GM23338 (cell line): ENCODE measurements at regions not wholly inside any gene's neighbourhood (a gene's known extent, or its start where the extent isn't known, plus 50 kb on each side); places are given as distances from the start of the nearest gene placed in this dataset.

Source experiments
- CREB1 ChIP-seq: fragments of 250-450 bp; sonication (Bioruptor Pico); IDR thresholded peaks from 2 replicates; pipeline ENCODE4 v1.5.0; 2020; ENCODE audit warnings: low read depth, mild to moderate bottlenecking, moderate library complexity
- EZH2 ChIP-seq: fragments of 200-600 bp; sonication (generic); IDR thresholded peaks from one replicate; pipeline ENCODE4 v1.8.0; 2017; ENCODE audit warnings: antibody characterized with exemption, mild to moderate bottlenecking, low read depth; ENCODE audit not compliant: unreplicated experiment
- EZH2phosphoT487 ChIP-seq: fragments of 200-600 bp; sonication (generic); IDR thresholded peaks from one replicate; pipeline ENCODE4 v1.8.1; 2018; ENCODE audit warnings: antibody characterized with exemption; ENCODE audit not compliant: unreplicated experiment
- JUNB ChIP-seq: IDR thresholded peaks from one replicate; pipeline ENCODE4 v1.6.1; 2016; ENCODE audit warnings: antibody characterized with exemption; ENCODE audit not compliant: unreplicated experiment
- NANOG ChIP-seq: IDR thresholded peaks from 2 replicates; pipeline ENCODE4 v1.6.1; 2016; ENCODE audit warnings: antibody characterized with exemption, borderline replicate concordance
- POLR2AphosphoS5 ChIP-seq: IDR thresholded peaks from 2 replicates; pipeline ENCODE4 v1.6.1; 2016; ENCODE audit warnings: antibody characterized with exemption, low read depth
- REST ChIP-seq: IDR thresholded peaks from one replicate; pipeline ENCODE4 v1.6.1; 2018; ENCODE audit warnings: antibody characterized with exemption; ENCODE audit not compliant: unreplicated experiment
- STAT1 ChIP-seq: IDR thresholded peaks from one replicate; pipeline ENCODE4 v1.6.1; 2016; ENCODE audit warnings: antibody characterized with exemption; ENCODE audit not compliant: unreplicated experiment
- ZNF114 ChIP-seq: fragments of 250-450 bp; sonication (Bioruptor Pico); IDR thresholded peaks from 2 replicates; pipeline ENCODE4 v1.5.0; 2020; ENCODE audit warnings: mild to moderate bottlenecking, moderate library complexity
- ZNF331 ChIP-seq: fragments of 250-450 bp; sonication (Bioruptor Pico); IDR thresholded peaks from 2 replicates; pipeline ENCODE4 v1.5.0; 2020; ENCODE audit warnings: low read depth, mild to moderate bottlenecking, moderate library complexity
- ZNF462 ChIP-seq: fragments of 250-450 bp; sonication (Bioruptor Pico); IDR thresholded peaks from 2 replicates; pipeline ENCODE4 v1.5.0; 2020; ENCODE audit warnings: mild to moderate bottlenecking, moderate library complexity
- TF ChIP-seq, protein P1 (sequence below), 2 experiments: fragments of 200-600 bp in 1 of 2; sonication (generic) in 1 of 2; conservative IDR thresholded peaks; 2 replicates each; pipeline versions ENCODE4 v1.5.1 to v1.6.1; 2016 to 2017; ENCODE audit warnings: antibody characterized with exemption in 2 of 2, low read depth in 2 of 2, mild to moderate bottlenecking in 2 of 2, moderate library complexity in 1 of 2
- TF ChIP-seq, protein P2 (sequence below): IDR thresholded peaks from 2 replicates; pipeline ENCODE4 v1.6.1; 2016; ENCODE audit warnings: antibody characterized with exemption

DNA sequence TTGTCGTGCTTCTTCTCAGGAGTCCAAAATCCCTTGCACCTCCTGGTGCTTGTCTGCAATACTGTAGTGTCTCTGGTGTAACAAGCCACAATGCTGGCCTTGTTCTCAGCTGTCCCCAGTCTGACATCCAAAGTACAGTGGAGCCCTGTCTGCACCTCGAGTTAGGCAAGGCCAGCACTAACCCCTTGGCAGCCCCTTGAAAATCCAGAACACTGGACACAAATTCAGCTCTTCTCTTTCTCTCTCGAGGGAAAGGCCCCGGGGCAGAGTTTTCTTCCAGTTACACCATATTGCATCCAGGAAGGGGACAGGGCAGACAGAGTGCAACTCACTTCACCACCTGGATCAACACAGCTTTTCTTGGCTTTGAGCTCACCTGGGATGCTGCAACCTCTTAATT, 91.3 kb upstream of the ATP10A start:
- TF ChIP-seq, protein P1, sequence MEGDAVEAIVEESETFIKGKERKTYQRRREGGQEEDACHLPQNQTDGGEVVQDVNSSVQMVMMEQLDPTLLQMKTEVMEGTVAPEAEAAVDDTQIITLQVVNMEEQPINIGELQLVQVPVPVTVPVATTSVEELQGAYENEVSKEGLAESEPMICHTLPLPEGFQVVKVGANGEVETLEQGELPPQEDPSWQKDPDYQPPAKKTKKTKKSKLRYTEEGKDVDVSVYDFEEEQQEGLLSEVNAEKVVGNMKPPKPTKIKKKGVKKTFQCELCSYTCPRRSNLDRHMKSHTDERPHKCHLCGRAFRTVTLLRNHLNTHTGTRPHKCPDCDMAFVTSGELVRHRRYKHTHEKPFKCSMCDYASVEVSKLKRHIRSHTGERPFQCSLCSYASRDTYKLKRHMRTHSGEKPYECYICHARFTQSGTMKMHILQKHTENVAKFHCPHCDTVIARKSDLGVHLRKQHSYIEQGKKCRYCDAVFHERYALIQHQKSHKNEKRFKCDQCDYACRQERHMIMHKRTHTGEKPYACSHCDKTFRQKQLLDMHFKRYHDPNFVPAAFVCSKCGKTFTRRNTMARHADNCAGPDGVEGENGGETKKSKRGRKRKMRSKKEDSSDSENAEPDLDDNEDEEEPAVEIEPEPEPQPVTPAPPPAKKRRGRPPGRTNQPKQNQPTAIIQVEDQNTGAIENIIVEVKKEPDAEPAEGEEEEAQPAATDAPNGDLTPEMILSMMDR (conservative IDR thresholded peaks at IDR 0.05; ENCODE audit: low read depth in 2 of 2): no peak
- TF ChIP-seq EZH2 (no peak), POLR2AphosphoS5 (no peak), ZNF331 (CRISPR knock-in tag) (no peak), ZNF462 (no peak), CREB1 (CRISPR knock-in tag) (no peak), EZH2phosphoT487 (no peak), REST (no peak), JUNB (no peak), STAT1 (no peak), NANOG (no peak), ZNF114 (CRISPR knock-in tag) (no peak)
- TF ChIP-seq, protein P2, sequence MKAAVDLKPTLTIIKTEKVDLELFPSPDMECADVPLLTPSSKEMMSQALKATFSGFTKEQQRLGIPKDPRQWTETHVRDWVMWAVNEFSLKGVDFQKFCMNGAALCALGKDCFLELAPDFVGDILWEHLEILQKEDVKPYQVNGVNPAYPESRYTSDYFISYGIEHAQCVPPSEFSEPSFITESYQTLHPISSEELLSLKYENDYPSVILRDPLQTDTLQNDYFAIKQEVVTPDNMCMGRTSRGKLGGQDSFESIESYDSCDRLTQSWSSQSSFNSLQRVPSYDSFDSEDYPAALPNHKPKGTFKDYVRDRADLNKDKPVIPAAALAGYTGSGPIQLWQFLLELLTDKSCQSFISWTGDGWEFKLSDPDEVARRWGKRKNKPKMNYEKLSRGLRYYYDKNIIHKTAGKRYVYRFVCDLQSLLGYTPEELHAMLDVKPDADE: no peak
